HG03439 (cell line): ENCODE measurements at regions not wholly inside any gene's neighbourhood (a gene's known extent, or its start where the extent isn't known, plus 50 kb on each side); places are given as distances from the start of the nearest gene placed in this dataset.
"Not testable (repeated sequence)": the region's sequence is repeated elsewhere in the genome, so short reads cannot be mapped to it uniquely, and the experiment has no call there.

Source experiments
- ATAC-seq: cut with Tn5 transposase; IDR thresholded peaks from one replicate; pipeline ENCODE4 v1.9.1; 2021; ENCODE audit warnings: mild to moderate bottlenecking, moderate library complexity; ENCODE audit not compliant: unreplicated experiment

- not testable (repeated sequence) for ATAC-seq
These were observed 65.9 kb upstream of the METTL9 start for GRCh38 chr16:21533474-21533873.

GRCh38 chr16:21534561-21534960 is 64.8 kb upstream of the METTL9 start:
- ATAC-seq = not testable (repeated sequence)

- not testable (repeated sequence) for ATAC-seq
These were observed 64.2 kb upstream of the METTL9 start for GRCh38 chr16:21535201-21535600.

- ATAC-seq = not testable (repeated sequence)
These were observed 62.6 kb upstream of the METTL9 start for GRCh38 chr16:21536740-21537139.

- not testable (repeated sequence) for ATAC-seq
These were observed 61.8 kb upstream of the METTL9 start for GRCh38 chr16:21537598-21537997.

- not testable (repeated sequence) for ATAC-seq
These were observed 60.2 kb upstream of the METTL9 start for GRCh38 chr16:21539107-21539618.

- ATAC-seq = not testable (repeated sequence)
These were observed 58.5 kb upstream of the METTL9 start for GRCh38 chr16:21540770-21541433.

- ATAC-seq = not testable (repeated sequence)
These were observed 57.7 kb upstream of the METTL9 start for GRCh38 chr16:21541611-21542051.

- ATAC-seq = not testable (repeated sequence)
These were observed 57.3 kb upstream of the METTL9 start for GRCh38 chr16:21542075-21542474.

GRCh38 chr16:21542491-21543124 is 56.8 kb upstream of the METTL9 start:
- not testable (repeated sequence) for ATAC-seq

- ATAC-seq = not testable (repeated sequence)
These were observed 56.1 kb upstream of the METTL9 start for GRCh38 chr16:21543151-21543836.

GRCh38 chr16:21545664-21546326 is 53.6 kb upstream of the METTL9 start:
- not testable (repeated sequence) for ATAC-seq

- not testable (repeated sequence) for ATAC-seq
These were observed 50.0 kb upstream of the METTL9 start for GRCh38 chr16:21549396-21549795.
